SK-N-SH treated with all-trans-retinoic acid at 6 μM for 48 hours (cell line): ENCODE measurements at regions not wholly inside any gene's neighbourhood (a gene's known extent, or its start where the extent isn't known, plus 50 kb on each side); places are given as distances from the start of the nearest gene placed in this dataset.

ENCODE experiments used
- ATAC-seq: fragments of 200-7000 bp; cut with Tn5 transposase; 3 replicates; pipeline ENCODE4 v1.9.1; 2020; ENCODE audit warnings: mild to moderate bottlenecking, moderate library complexity
- ARNTL ChIP-seq: fragments of 450-650 bp; formaldehyde crosslinking; IDR thresholded peaks from 2 replicates; pipeline ENCODE4 v1.5.0; 2020; ENCODE audit warnings: low read depth, mild to moderate bottlenecking, moderate library complexity, borderline replicate concordance
- BACH2 ChIP-seq: fragments of 250-450 bp; sonication (Bioruptor Pico); IDR thresholded peaks from 2 replicates; pipeline ENCODE4 v1.9.0; 2021; ENCODE audit warnings: mild to moderate bottlenecking, borderline replicate concordance
- CREB5 ChIP-seq: fragments of 250-450 bp; sonication (Bioruptor Pico); IDR thresholded peaks from 2 replicates; pipeline ENCODE4 v1.5.1; 2020; ENCODE audit warnings: low read depth, mild to moderate bottlenecking, moderate library complexity
- CSDC2 ChIP-seq: fragments of 250-450 bp; sonication (Bioruptor Pico); IDR thresholded peaks from 2 replicates; pipeline ENCODE4 v1.5.0; 2020; ENCODE audit warnings: mild to moderate bottlenecking, moderate library complexity
- ISL1 ChIP-seq: fragments of 250-450 bp; sonication (Bioruptor Pico); IDR thresholded peaks from 2 replicates; pipeline ENCODE4 v2.1.2; 2022; ENCODE audit warnings: mild to moderate bottlenecking, moderate library complexity
- PATZ1 ChIP-seq: fragments of 250-450 bp; sonication (Bioruptor Pico); IDR thresholded peaks from 2 replicates; pipeline ENCODE4 v1.8.0; 2020; ENCODE audit warnings: mild to moderate bottlenecking, moderate library complexity, borderline replicate concordance
- POU6F1 ChIP-seq: fragments of 250-450 bp; sonication (Bioruptor Pico); IDR thresholded peaks from 2 replicates; pipeline ENCODE4 v1.8.0; 2021; ENCODE audit warnings: low read depth, mild to moderate bottlenecking, moderate library complexity, borderline replicate concordance
- PPARA ChIP-seq: fragments of 250-450 bp; sonication (Bioruptor Pico); IDR thresholded peaks from 2 replicates; pipeline ENCODE4 v1.5.0; 2020; ENCODE audit warnings: mild to moderate bottlenecking, borderline replicate concordance
- TCF4 ChIP-seq: fragments of 250-450 bp; sonication (Bioruptor Pico); IDR thresholded peaks from 2 replicates; pipeline ENCODE4 v1.8.0; 2021; ENCODE audit warnings: mild to moderate bottlenecking, moderate library complexity, borderline replicate concordance
- TOX ChIP-seq: fragments of 250-450 bp; sonication (Bioruptor Pico); IDR thresholded peaks from 2 replicates; pipeline ENCODE4 v1.8.0; 2021; ENCODE audit warnings: mild to moderate bottlenecking, moderate library complexity, borderline replicate concordance
- ZC3H10 ChIP-seq: fragments of 250-450 bp; sonication (Bioruptor Pico); IDR thresholded peaks from 2 replicates; pipeline ENCODE4 v1.5.1; 2021; ENCODE audit warnings: mild to moderate bottlenecking, moderate library complexity
- ZFP3 ChIP-seq: fragments of 250-450 bp; sonication (Bioruptor Pico); IDR thresholded peaks from 2 replicates; pipeline ENCODE4 v1.5.0; 2020; ENCODE audit warnings: mild to moderate bottlenecking, moderate library complexity
- ZNF565 ChIP-seq: fragments of 450-650 bp; formaldehyde crosslinking; conservative IDR thresholded peaks from 2 replicates; pipeline ENCODE4 v1.5.0; 2020; ENCODE audit warnings: low read depth, mild to moderate bottlenecking, moderate library complexity
- ZNF70 ChIP-seq: fragments of 450-650 bp; formaldehyde crosslinking; IDR thresholded peaks from 2 replicates; pipeline ENCODE4 v1.5.0; 2020; ENCODE audit warnings: mild to moderate bottlenecking, moderate library complexity
- ZNF8 ChIP-seq: fragments of 450-650 bp; formaldehyde crosslinking; IDR thresholded peaks from 2 replicates; pipeline ENCODE4 v1.5.0; 2020; ENCODE audit warnings: mild to moderate bottlenecking, moderate library complexity

GRCh38 chr10:104589871-104590270 lies 51.2 kb upstream of the SORCS3 start:
- TF ChIP-seq TOX (no peak), CREB5 (no peak), CSDC2 (CRISPR knock-in tag) (no peak), ZNF565 (no peak), TCF4 (CRISPR knock-in tag) (no peak), ZNF8 (CRISPR knock-in tag) (no peak), POU6F1 (CRISPR knock-in tag) (no peak), PPARA (no peak), ZNF70 (CRISPR knock-in tag) (no peak), ISL1 (no peak), ZC3H10 (CRISPR knock-in tag) (no peak), ARNTL (CRISPR knock-in tag) (no peak), ZFP3 (CRISPR knock-in tag) (no peak), BACH2 (no peak), PATZ1 (CRISPR knock-in tag) (no peak)
- ATAC-seq, result peak; percentile 91
